Renal cortical epithelial cell (primary cell): ENCODE measurements at regions not wholly inside any gene's neighbourhood (a gene's known extent, or its start where the extent isn't known, plus 50 kb on each side); places are given as distances from the start of the nearest gene placed in this dataset.
A peak's percentile ranks its signal among the peaks of the same experiment; 100 is the strongest.
"Not testable (repeated sequence)": the region's sequence is repeated elsewhere in the genome, so short reads cannot be mapped to it uniquely, and the experiment has no call there.

Source experiments
- DNase-seq: peaks from one replicate; pipeline ENCODE4 v3.0.0-alpha.2; 2011; ENCODE audit warnings: low read depth

DNA sequence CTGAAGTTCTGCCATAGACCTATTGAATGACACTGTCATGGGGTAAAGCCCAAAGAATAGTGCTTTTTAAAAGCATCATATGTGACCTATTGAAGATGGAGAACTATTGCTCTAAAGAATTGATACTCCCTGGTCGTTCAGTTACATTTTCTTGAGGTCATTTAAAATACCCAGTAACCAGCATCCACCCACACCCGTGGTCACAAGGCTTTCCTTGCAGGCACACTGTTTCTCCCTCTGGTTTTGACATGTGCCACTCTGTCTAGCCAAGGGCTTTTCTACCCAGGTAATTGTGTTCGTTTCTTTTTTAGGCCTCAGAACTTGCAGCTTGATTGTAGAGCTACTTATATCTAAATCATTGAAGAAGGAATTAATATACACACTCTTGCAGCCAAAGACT is 68.3 kb upstream of the LYZL2 start:
- DNase-seq: no peak

- not testable (repeated sequence) for DNase-seq
These were observed 67.7 kb upstream of the LYZL2 start for GRCh38 chr10:30697221-30697620.

DNA sequence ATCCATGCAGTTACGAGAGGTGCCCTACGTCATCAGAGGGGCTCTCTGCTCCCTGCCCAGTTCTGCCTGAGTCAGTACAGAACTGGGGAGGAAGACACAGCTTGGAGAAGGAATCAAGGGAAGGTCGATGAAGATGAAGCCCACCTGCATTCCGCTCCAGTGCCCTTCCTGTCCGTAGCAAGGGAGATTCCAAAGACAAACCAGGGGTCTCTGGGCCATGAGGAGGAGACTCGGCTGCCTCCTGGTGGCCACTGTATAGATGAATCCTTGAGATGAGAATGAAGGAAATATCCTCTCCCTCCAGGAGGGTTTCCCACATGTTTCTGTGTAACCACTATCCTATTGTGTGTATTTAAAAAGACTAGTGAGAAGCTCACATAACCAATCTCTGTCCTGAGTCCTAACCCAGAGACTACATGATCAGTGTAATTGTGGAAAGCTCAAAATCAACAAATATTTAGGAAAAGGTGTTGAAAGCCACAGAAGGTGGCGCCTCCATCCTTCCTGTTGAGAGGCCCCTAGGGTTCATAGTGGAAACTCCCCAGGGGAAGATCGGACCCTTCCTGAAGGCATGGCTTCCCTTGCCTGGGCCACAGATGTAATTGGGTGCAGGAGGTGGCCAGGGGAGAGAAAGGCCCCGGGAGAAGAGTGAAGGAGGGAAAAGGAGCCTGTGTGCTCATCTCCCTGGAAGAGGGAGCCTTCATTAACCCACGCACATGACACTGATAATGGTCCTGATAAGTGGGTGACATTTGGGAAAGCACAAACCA is 67.0 kb upstream of the LYZL2 start:
- DNase-seq: not testable (repeated sequence)

- peak; percentile 77 for DNase-seq
These were observed 66.1 kb upstream of the LYZL2 start for GRCh38 chr10:30695481-30696236.

DNA sequence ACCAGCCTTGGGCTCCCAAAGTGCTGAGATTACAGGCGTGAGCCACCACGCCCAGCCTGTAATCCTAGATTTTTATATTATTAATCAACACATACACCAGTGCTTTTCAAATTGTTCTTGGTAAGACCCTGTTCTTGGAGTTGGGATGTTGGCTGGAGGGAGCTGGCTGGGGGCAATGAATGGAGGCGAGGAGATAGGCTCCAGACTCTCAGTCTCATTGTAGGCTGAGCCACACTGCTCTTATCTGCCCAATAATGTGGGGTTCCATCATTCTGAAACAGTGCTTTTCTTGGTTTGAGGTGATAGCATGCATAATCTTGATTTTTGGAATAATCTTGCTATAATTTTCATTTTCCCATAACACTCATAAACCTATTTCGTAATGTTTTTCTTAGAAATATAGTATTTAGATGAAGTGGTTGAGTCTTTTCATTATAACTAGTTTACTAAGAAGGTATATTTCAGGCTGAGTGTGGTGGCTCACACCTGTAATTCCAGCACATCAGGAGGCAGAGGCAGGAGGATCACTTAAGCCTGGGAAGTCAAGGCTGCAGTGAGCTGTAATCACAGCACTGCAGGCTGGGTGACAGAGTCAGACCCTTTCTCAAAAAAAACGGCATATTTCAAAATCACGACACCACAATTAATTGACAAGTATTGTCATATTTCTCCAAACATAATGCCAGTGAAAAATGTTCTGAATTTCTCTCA is 65.1 kb upstream of the LYZL2 start:
- DNase-seq: no peak

- DNase-seq: no peak
These were observed 62.1 kb upstream of the LYZL2 start for GRCh38 chr10:30691639-30692015.

GRCh38 chr10:30690948-30691638 is 61.5 kb upstream of the LYZL2 start:
- DNase-seq: not testable (repeated sequence)

DNA sequence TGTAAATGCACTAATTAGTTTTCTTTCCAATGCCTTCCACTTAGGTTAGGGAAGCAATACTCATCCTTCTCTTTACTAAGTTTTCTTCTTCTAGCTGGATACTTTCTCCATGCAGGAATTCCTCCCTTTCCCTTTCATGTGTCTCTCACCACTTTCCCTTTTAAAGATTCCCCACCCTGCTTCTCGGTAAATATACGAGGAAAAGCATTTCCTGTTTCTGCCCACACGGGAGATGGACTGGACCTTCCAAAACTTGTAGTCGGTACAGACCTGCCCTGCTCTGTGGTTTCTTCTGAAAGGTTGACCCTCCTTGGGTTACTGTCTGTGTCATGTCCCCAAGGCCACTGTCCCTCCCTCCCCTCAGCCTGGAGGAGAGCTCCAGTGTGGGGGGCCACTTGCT is 58.9 kb upstream of the LYZL2 start:
- no peak for DNase-seq

- peak; percentile 47 for DNase-seq
These were observed 58.2 kb upstream of the LYZL2 start for GRCh38 chr10:30687698-30688213.

DNA sequence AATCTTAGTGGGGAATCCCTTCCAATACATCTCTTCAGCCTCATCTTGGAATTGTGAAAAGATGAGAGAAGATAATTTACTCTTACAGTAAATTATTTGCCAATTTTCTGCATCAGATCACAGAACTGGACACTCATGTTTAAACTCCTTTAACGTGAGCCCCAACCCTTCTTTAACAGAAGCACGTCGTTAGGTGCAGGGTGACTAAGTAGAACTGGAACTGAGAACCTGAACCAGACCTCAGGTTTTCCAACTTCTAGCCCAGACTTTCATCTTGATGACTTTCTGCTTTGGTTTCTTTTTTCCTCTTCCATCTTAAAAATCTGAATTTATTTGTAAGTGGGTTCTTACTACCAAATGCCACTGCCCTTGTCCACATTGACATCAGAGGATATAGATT is 57.2 kb upstream of the LYZL2 start:
- DNase-seq: no peak

GRCh38 chr10:30683496-30683895 is 53.9 kb upstream of the LYZL2 start:
- DNase-seq: no peak

- DNase-seq: peak; percentile 97
These were observed 53.0 kb upstream of the LYZL2 start for GRCh38 chr10:30682377-30683199.

GRCh38 chr10:30680908-30681307 is 51.4 kb upstream of the LYZL2 start:
- DNase-seq: no peak
